Coronary artery (tissue), 2 donors: ENCODE measurements at regions not wholly inside any gene's neighbourhood (a gene's known extent, or its start where the extent isn't known, plus 50 kb on each side); places are given as distances from the start of the nearest gene placed in this dataset.

Experiments used
- DNase-seq: peaks from one replicate; pipeline ENCODE4 v3.0.0-alpha.2; 2017; ENCODE audit warnings: low spot score
- H3K27ac ChIP-seq, 2 donors: fragments of 200-600 bp; sonication (generic); one replicate each; pipeline ENCODE4 v1.5.1; 2016 to 2019
- H3K4me3 ChIP-seq: fragments of 200-600 bp; sonication (generic); 2 replicates; pipeline ENCODE4 v1.5.1; 2016; ENCODE audit warnings: mild to moderate bottlenecking, moderate library complexity
- TF ChIP-seq, protein P1 (sequence below): fragments of 200-600 bp; sonication (generic); IDR thresholded peaks from one replicate; pipeline ENCODE4 v1.5.1; 2019; ENCODE audit warnings: antibody characterized with exemption

DNA sequence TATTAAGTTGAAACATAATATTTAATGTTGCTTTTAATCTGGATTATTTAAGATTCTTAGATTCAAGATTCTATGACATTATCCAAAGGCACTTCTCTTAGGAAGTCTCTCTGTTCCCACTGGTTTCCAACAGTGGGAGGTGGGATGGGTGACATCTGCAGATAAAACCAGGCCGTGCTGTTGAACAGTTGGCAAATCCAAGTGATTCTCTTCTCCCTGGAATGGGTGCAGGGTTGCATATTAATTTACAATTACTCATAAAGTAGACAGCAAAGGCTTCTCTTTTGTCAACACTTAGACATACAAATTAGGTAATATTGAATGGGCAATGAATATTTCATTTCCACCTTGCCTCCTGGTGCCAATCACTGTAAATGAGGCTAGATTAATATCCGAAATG, 233.7 kb upstream of the IL12B start:
- Histone ChIP-seq H3K27ac (no peak overlapping the region), H3K4me3 (no peak overlapping the region)
- TF ChIP-seq, protein P1, sequence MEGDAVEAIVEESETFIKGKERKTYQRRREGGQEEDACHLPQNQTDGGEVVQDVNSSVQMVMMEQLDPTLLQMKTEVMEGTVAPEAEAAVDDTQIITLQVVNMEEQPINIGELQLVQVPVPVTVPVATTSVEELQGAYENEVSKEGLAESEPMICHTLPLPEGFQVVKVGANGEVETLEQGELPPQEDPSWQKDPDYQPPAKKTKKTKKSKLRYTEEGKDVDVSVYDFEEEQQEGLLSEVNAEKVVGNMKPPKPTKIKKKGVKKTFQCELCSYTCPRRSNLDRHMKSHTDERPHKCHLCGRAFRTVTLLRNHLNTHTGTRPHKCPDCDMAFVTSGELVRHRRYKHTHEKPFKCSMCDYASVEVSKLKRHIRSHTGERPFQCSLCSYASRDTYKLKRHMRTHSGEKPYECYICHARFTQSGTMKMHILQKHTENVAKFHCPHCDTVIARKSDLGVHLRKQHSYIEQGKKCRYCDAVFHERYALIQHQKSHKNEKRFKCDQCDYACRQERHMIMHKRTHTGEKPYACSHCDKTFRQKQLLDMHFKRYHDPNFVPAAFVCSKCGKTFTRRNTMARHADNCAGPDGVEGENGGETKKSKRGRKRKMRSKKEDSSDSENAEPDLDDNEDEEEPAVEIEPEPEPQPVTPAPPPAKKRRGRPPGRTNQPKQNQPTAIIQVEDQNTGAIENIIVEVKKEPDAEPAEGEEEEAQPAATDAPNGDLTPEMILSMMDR, result no peak
- DNase-seq, result no peak

DNA sequence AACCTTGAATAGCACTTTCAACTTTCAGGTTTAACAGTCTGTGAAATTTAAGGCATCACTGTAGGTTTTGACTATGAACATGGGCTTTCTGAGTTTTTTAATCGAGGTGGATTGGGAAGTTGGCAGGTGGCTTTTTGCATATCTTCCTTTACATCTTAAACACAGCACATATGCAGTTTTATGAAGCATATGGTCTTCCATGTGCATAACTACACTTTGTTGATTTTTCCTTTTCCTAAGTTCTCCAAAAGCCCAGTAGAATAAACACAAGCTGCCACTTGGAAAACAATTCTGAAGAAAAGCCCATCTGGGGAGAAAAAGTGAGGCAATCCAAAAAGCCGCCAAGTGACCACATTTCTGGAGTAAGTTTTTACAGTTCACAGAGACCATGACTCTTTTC, 236.5 kb upstream of the IL12B start:
- no peak overlapping the region for H3K27ac ChIP-seq
- TF ChIP-seq, protein P1, result no peak
- no peak overlapping the region for H3K4me3 ChIP-seq
- no peak for DNase-seq

DNA sequence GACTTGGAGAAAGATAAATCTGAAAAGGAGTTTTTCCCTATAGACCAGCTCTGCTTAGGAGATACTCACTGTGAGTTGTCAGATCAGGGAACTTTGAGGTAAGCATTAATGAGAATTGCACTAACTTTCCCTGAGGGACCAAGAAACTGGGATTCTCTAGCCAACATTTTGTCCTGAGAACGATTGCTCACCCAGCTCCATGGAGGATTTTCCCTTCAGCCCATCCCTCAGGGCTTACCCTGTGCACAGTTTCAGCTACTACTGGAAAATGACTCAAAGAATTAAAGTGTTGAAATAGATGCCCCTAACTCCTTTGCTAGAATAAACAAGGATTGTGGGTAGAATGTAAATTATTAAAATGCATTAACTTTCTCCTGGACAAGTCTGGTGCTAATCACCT, 237.2 kb upstream of the IL12B start:
- Histone ChIP-seq H3K27ac (no peak overlapping the region), H3K4me3 (no peak overlapping the region)
- DNase-seq, result no peak
- TF ChIP-seq, protein P1, result no peak

DNA sequence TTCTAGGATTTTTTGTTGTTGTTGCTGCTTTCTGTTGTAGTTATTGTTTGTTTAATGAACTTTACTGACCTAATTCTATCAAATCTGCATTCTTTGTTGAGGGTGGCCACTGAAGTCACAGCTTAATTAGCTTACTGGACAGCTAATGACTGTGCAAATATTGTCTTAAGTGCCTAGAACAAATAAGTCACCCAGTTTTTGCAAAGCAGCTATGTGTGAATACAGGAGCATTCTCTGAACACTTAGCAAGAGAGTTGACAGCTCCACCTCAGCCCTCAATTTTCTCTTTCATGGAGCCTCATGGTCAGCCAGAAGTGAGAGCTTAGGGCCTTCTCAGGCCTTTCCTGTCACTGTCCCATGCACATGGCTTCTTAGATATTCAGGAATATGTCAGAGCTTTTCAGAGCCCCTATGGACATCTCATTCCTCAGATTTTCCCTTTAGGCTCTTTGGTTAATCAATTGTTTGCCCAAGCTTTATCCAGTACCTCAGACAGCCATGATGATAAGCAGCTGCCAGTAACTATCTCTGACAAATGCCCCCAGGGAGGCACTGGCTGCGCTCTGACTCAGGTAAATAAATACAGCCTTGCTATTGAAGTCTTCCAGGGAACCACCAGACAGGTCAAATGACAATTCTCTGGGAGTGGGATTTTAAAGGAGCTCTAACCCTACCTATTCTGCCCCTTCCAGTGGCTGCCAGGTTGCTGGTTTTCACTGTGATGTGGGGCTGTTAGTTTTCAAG, 241.4 kb upstream of the IL12B start:
- TF ChIP-seq, protein P1, result no peak
- H3K4me3 ChIP-seq, result no peak overlapping the region
- H3K27ac ChIP-seq, result no peak overlapping the region
- no peak for DNase-seq

DNA sequence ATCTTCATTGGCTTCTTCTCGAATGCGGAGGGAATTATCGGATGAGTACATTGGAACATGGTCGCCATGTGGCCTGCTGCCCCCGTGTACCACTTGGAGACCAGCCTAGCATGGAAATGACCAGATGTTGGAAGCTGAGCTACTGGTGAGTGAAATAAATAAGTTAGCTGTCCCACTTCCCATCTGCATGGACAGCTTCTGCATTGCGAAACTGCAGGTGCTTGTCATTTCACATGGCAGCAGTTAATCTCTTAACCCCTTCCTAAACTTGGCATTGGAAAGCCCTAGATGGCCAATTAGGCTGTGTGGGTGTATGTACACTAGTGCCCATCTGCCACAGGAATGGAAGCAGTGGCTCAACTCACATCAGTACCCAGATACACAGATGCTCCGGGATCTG, 246.6 kb upstream of the IL12B start:
- H3K27ac ChIP-seq, result no peak overlapping the region
- DNase-seq, result no peak
- TF ChIP-seq, protein P1, result no peak
- H3K4me3 ChIP-seq, result no peak overlapping the region

DNA sequence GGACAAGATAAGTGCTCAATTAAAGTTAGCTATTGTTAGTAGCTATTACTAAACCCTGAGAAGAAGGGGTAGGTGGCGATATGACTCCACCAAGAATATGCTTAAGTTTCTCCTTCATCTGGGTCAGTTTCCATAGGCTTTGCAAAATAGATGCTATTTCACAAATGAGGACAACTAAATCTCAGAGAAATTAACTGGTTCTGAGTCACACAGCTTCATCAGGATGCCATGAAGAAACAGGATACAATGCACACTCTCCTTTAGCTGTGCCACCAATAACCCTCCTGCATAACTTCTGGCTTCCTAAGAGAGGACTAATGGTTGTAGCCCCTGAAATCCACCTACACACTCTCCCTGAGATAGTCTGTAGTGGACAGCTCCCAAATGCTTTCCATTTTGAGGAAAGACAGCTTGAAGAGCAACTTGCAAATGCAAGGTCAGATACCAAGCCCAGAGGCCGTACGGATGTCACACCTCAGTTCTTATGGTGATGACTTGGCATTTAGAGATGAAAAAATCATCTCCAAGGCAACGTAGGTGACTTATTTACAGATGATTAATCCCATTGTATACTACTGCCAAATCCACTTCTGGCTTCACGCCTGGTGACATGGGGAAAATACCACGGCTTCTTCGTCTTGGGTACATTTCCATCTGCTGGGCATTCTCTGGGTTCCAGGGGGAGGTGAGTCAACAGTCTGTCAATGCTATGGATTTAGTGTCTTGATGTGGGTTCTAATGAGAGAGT, 251.4 kb upstream of the IL12B start:
- no peak for DNase-seq
- H3K4me3 ChIP-seq, result no peak overlapping the region
- no peak overlapping the region for H3K27ac ChIP-seq
- TF ChIP-seq, protein P1, result no peak
